Cardiac muscle cell (in vitro differentiated cells and primary cell): ENCODE measurements at regions not wholly inside any gene's neighbourhood (a gene's known extent, or its start where the extent isn't known, plus 50 kb on each side); places are given as distances from the start of the nearest gene placed in this dataset.

ENCODE experiments used
- DNase-seq, 2 donors: peaks; one replicate each; pipeline versions ENCODE4 v3.0.0 to v3.0.0-alpha.2; 2010 to 2017; ENCODE audit warnings: low read depth in 1 of 2, low spot score in 1 of 2
- H3K27ac ChIP-seq: fragments of 200-600 bp; sonication (generic); 2 replicates; pipeline ENCODE4 v1.5.1; 2016
- H3K27me3 ChIP-seq: fragments of 200-600 bp; sonication (generic); 2 replicates; pipeline ENCODE4 v1.6.0; 2016; ENCODE audit warnings: control low read depth
- H3K36me3 ChIP-seq: fragments of 200-600 bp; sonication (generic); 2 replicates; pipeline ENCODE4 v1.5.1; 2016; ENCODE audit warnings: control low read depth
- H3K4me1 ChIP-seq: fragments of 200-600 bp; sonication (generic); 2 replicates; pipeline ENCODE4 v1.8.1; 2017; ENCODE audit warnings: low read depth, mild to moderate bottlenecking, mixed run types
- H3K4me3 ChIP-seq: fragments of 200-600 bp; sonication (generic); 2 replicates; pipeline ENCODE4 v1.5.1; 2016; ENCODE audit warnings: mild to moderate bottlenecking
- H3K9me3 ChIP-seq: fragments of 200-600 bp; sonication (generic); 2 replicates; pipeline ENCODE4 v1.5.1; 2017; ENCODE audit warnings: low read depth, mild to moderate bottlenecking, control low read depth
- CTCF ChIP-seq: IDR thresholded peaks from 2 replicates; pipeline ENCODE4 v1.5.1; 2012; ENCODE audit warnings: low read depth, mild to moderate bottlenecking, low read length

GRCh38 chr6:4004249-4004648, 74.7 kb downstream of the FAM217A start:
- no peaks in the 10 kb centered on the region for H3K27me3 ChIP-seq
- H3K9me3 ChIP-seq, result no peaks in the 10 kb centered on the region
- H3K36me3 ChIP-seq, result no peaks in the 10 kb centered on the region
- H3K27ac ChIP-seq, result no peak overlapping the region
- H3K4me3 ChIP-seq, result no peak overlapping the region
- TF ChIP-seq CTCF, result no peak
- no peak for DNase-seq
- H3K4me1 ChIP-seq, result no peaks in the 10 kb centered on the region

GRCh38 chr6:4008324-4009047, 70.5 kb downstream of the FAM217A start:
- peak; percentile 35 to 90 for DNase-seq
- Histone ChIP-seq H3K27me3 (no peaks in the 10 kb centered on the region), H3K27ac (no peak overlapping the region)

GRCh38 chr6:4009486-4009885, 69.5 kb downstream of the FAM217A start:
- Histone ChIP-seq H3K36me3 (peaks cover 3% of the 10 kb centered on the region), H3K4me3 (no peak overlapping the region), H3K9me3 (no peaks in the 10 kb centered on the region), H3K4me1 (peaks cover 8% of the 10 kb centered on the region), H3K27me3 (no peaks in the 10 kb centered on the region), H3K27ac (no peak overlapping the region)
- no peak for TF ChIP-seq CTCF
- DNase-seq, result no peak

More at GRCh38 chr6:4008324-4009047, 70.5 kb downstream of the FAM217A start:
- no peak overlapping the region for H3K4me3 ChIP-seq
- peaks cover 2% of the 10 kb centered on the region for H3K36me3 ChIP-seq
- peak; percentile 58 for TF ChIP-seq CTCF
- H3K4me1 ChIP-seq, result peaks cover 8% of the 10 kb centered on the region
- H3K9me3 ChIP-seq, result no peaks in the 10 kb centered on the region

- H3K4me1 ChIP-seq, result peaks cover 8% of the 10 kb centered on the region
- no peaks in the 10 kb centered on the region for H3K9me3 ChIP-seq
- TF ChIP-seq CTCF, result no peak
- H3K4me3 ChIP-seq, result no peak overlapping the region
- H3K27me3 ChIP-seq, result no peaks in the 10 kb centered on the region
- H3K36me3 ChIP-seq, result peaks cover 3% of the 10 kb centered on the region
- DNase-seq, result no peak
- H3K27ac ChIP-seq, result peak overlapping the region; percentile 69
Measured at GRCh38 chr6:4010048-4010447, 68.9 kb downstream of the FAM217A start.

- Histone ChIP-seq H3K27me3 (no peaks in the 10 kb centered on the region), H3K27ac (peak overlapping the region; percentile 69), H3K4me1 (peaks cover 8% of the 10 kb centered on the region), H3K9me3 (no peaks in the 10 kb centered on the region), H3K4me3 (no peak overlapping the region), H3K36me3 (peaks cover 3% of the 10 kb centered on the region)
- no peak for TF ChIP-seq CTCF
- DNase-seq, result no peak
Measured at GRCh38 chr6:4010689-4011090, 68.2 kb downstream of the FAM217A start.
